ENCODE measurements at regions not wholly inside any gene's neighbourhood (a gene's known extent, or its start where the extent isn't known, plus 50 kb on each side); places are given as distances from the start of the nearest gene placed in this dataset.

- DNase-seq (ENCODE audit: low spot score in 2 of 2) (no peak), ATAC-seq (ENCODE audit: low read depth) (no peak)
- Mint-ChIP-seq H3K4me3 (no peak overlapping the region), H3K36me3 (no peaks in the 10 kb centered on the region), H3K9me3 (no peaks in the 10 kb centered on the region), H3K27ac (no peak overlapping the region), H3K4me1 (peaks cover 3% of the 10 kb centered on the region), H3K27me3 (peaks cover 11% of the 10 kb centered on the region)
These were observed 59.2 kb upstream of the ZDHHC17 start for GRCh38 chr12:76704693-76705092.

DNA sequence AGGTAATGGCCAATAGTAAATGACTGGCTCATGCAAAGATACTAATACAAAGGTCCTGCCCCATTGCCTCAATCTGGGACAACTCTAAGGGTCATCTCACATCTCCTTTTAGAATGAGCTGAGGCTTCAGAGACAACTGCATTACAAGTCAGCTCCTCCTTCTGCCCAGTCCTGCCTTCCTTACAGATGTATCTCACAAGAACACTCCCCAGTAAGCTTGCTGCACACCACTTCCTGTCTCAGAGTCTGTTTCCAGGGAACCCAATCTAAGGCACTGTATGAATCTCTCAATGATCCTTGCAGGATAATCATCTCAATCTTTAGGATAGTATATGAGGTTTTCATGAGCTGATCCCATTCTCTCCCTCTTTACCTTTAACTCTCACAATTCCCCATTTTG lies 57.8 kb upstream of the ZDHHC17 start:
- H3K27me3 Mint-ChIP-seq = peaks cover 11% of the 10 kb centered on the region
- no peaks in the 10 kb centered on the region for H3K9me3 Mint-ChIP-seq
- DNase-seq (ENCODE audit: low spot score in 2 of 2) (no peak), ATAC-seq (ENCODE audit: low read depth) (no peak)
- no peak overlapping the region for H3K4me3 Mint-ChIP-seq
- H3K4me1 Mint-ChIP-seq = peaks cover 3% of the 10 kb centered on the region
- H3K36me3 Mint-ChIP-seq = no peaks in the 10 kb centered on the region
- H3K27ac Mint-ChIP-seq = no peak overlapping the region

- Mint-ChIP-seq H3K4me1 (peaks cover 3% of the 10 kb centered on the region), H3K27ac (no peak overlapping the region), H3K36me3 (no peaks in the 10 kb centered on the region), H3K9me3 (no peaks in the 10 kb centered on the region), H3K27me3 (peaks cover 12% of the 10 kb centered on the region), H3K4me3 (no peak overlapping the region)
- ATAC-seq (ENCODE audit: low read depth) = no peak
- no peak for DNase-seq (ENCODE audit: low spot score in 2 of 2)
These were observed 57.2 kb upstream of the ZDHHC17 start for GRCh38 chr12:76706761-76707160.

DNA sequence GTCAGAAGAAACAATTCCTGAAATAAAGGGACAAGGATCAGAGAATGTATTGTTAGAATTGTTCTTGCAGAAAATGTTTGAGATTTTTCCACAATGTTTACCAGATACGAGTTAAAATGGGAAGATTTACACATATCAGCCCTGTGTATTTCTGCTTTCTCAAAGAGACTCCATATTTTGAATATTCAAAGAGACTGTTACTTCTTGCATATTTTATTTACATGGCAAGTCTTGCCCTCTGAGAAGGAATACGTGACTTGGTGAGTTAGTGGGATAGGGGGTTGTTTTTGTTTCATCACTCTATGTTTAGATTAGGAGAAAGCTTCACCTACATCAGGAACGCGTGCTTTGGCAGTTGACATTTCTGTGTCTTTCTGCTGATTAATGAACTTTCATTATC lies 56.1 kb upstream of the ZDHHC17 start:
- H3K4me3 Mint-ChIP-seq = no peak overlapping the region
- no peak overlapping the region for H3K27ac Mint-ChIP-seq
- H3K36me3 Mint-ChIP-seq = no peaks in the 10 kb centered on the region
- no peak for DNase-seq (ENCODE audit: low spot score in 2 of 2)
- no peaks in the 10 kb centered on the region for H3K9me3 Mint-ChIP-seq
- peaks cover 3% of the 10 kb centered on the region for H3K4me1 Mint-ChIP-seq
- peaks cover 11% of the 10 kb centered on the region for H3K27me3 Mint-ChIP-seq
- no peak for ATAC-seq (ENCODE audit: low read depth)

DNA sequence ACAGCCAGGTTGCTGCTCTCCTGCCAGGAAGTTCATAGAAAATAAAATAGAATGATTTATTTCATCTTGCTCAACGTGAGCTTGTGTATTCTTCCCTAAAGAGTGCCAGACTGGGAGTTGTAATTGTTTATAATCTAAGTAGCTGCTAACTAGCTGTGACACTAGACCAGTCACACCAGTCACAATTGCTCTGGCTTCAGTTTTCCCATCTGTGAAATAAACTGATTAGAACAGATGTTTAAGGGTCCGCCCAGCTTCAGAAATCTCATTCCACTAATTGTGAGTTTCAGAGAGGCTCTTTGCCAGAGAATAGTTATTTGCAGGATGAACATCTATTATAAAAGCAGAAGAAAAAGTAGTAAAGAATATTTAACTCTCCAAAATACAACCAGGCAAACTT lies 55.6 kb upstream of the ZDHHC17 start:
- Mint-ChIP-seq H3K27ac (no peak overlapping the region), H3K36me3 (no peaks in the 10 kb centered on the region), H3K27me3 (peaks cover 11% of the 10 kb centered on the region), H3K9me3 (no peaks in the 10 kb centered on the region), H3K4me3 (no peak overlapping the region), H3K4me1 (peaks cover 3% of the 10 kb centered on the region)
- ATAC-seq (ENCODE audit: low read depth) (no peak), DNase-seq (ENCODE audit: low spot score in 2 of 2) (no peak)

DNA sequence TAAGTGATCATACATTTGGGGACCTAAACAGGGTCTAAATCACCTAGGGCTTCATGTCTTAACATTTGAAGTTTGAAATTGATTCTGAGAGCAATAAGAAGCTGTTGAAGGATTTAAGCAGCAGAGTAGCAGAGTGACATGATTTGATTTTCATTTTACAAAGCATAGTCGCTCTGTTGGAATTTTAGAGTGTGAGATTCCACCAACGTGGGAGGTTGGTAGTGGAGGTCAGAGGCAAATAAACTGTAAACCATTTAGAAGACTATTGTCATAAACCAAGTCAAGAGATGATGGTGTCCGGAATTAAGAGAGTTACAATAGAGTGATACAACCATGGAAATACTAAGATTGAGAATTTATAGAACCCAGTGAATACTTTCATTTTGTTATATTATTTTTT lies 52.7 kb upstream of the ZDHHC17 start:
- no peak for DNase-seq (ENCODE audit: low spot score in 2 of 2)
- no peak overlapping the region for H3K27ac Mint-ChIP-seq
- no peaks in the 10 kb centered on the region for H3K36me3 Mint-ChIP-seq
- peaks cover 1% of the 10 kb centered on the region for H3K27me3 Mint-ChIP-seq
- H3K4me1 Mint-ChIP-seq = no peaks in the 10 kb centered on the region
- no peak for ATAC-seq (ENCODE audit: low read depth)
- no peaks in the 10 kb centered on the region for H3K9me3 Mint-ChIP-seq
- H3K4me3 Mint-ChIP-seq = no peak overlapping the region

DNA sequence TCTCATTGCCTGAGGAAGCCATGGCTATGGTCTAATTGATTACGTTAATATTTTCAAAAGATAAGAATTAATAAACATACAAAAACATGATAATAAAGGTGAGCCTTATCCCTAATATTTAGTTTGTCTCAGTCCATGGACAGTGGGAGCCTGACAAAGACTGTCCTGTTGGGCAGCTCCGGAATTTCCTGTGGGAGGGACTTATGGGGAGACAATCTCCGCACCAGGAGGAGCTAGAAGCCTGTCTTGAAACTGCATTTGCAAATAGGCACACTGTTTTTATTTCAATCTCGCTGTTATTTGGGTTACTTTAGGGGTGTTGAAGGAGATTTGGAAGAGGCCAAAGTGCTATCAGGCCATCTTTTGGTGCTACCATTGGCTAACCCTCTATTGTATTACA lies 50.8 kb upstream of the ZDHHC17 start:
- Mint-ChIP-seq H3K27me3 (peaks cover 4% of the 10 kb centered on the region), H3K27ac (no peak overlapping the region), H3K36me3 (no peaks in the 10 kb centered on the region), H3K4me3 (no peak overlapping the region), H3K4me1 (no peaks in the 10 kb centered on the region), H3K9me3 (no peaks in the 10 kb centered on the region)
- ATAC-seq (ENCODE audit: low read depth) = no peak
- DNase-seq (ENCODE audit: low spot score in 2 of 2) = no peak

GRCh38 chr12:76713986-76714385 lies 49.9 kb upstream of the ZDHHC17 start:
- Mint-ChIP-seq H3K4me1 (no peaks in the 10 kb centered on the region), H3K9me3 (no peaks in the 10 kb centered on the region), H3K27me3 (peaks cover 4% of the 10 kb centered on the region), H3K27ac (no peak overlapping the region), H3K36me3 (no peaks in the 10 kb centered on the region), H3K4me3 (no peak overlapping the region)
- no peak for DNase-seq (ENCODE audit: low spot score in 2 of 2)
- no peak for ATAC-seq (ENCODE audit: low read depth)

Measured in memory B cell (primary cell).